ENCODE measurements at regions not wholly inside any gene's neighbourhood (a gene's known extent, or its start where the extent isn't known, plus 50 kb on each side); places are given as distances from the start of the nearest gene placed in this dataset.
"Not testable (repeated sequence)": the region's sequence is repeated elsewhere in the genome, so short reads cannot be mapped to it uniquely, and the experiment has no call there.

DNA sequence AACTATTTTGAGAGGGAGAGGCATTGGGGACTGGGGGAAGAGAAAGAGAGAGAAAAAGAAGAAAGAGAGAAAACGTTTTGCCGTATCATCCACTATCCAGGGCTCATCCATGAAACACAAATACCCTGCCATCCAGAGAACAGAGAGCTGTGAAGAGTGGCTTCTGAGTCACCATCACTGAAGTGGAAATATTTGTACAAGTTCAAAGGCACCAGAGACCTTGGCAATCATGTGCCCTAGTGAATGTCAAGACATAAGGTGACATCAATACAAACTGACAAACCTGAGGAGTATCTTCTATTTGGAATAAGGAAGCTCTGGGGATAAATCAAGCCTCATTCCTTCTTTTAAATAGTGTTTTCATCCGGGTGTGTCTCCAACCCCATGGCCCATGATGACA, 197.2 kb upstream of the PROX1 start:
- Mint-ChIP-seq H3K27ac (ENCODE audit: low read depth, unreplicated experiment) (no peak overlapping the region), H3K4me3 (ENCODE audit: unreplicated experiment) (no peak overlapping the region), H3K9me3 (ENCODE audit: unreplicated experiment) (no peaks in the 10 kb centered on the region), H3K4me1 (ENCODE audit: insufficient read depth, unreplicated experiment) (no peaks in the 10 kb centered on the region), H3K27me3 (ENCODE audit: insufficient read depth, unreplicated experiment) (peaks cover 41% of the 10 kb centered on the region), H3K36me3 (ENCODE audit: insufficient read depth, unreplicated experiment) (no peaks in the 10 kb centered on the region)
- POLR2A ChIA-PET, result interaction anchor here (0.7 kb wide), 1 partner anchor 42 kb away, joined by 3 read pairs; no protein-coding TSS in a partner anchor
- BruUV-seq (replicated peaks), result no TSS peak
- CTCF ChIA-PET, result no interaction called here
- no peak for DNase-seq (ENCODE audit: unreplicated experiment)
- TF ChIP-seq, protein P1, sequence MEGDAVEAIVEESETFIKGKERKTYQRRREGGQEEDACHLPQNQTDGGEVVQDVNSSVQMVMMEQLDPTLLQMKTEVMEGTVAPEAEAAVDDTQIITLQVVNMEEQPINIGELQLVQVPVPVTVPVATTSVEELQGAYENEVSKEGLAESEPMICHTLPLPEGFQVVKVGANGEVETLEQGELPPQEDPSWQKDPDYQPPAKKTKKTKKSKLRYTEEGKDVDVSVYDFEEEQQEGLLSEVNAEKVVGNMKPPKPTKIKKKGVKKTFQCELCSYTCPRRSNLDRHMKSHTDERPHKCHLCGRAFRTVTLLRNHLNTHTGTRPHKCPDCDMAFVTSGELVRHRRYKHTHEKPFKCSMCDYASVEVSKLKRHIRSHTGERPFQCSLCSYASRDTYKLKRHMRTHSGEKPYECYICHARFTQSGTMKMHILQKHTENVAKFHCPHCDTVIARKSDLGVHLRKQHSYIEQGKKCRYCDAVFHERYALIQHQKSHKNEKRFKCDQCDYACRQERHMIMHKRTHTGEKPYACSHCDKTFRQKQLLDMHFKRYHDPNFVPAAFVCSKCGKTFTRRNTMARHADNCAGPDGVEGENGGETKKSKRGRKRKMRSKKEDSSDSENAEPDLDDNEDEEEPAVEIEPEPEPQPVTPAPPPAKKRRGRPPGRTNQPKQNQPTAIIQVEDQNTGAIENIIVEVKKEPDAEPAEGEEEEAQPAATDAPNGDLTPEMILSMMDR (IDR thresholded peaks at IDR 0.05; ENCODE audit: unreplicated experiment), result no peak
- intact Hi-C loops (cut with micrococcal nuclease), result no loop called here

DNA sequence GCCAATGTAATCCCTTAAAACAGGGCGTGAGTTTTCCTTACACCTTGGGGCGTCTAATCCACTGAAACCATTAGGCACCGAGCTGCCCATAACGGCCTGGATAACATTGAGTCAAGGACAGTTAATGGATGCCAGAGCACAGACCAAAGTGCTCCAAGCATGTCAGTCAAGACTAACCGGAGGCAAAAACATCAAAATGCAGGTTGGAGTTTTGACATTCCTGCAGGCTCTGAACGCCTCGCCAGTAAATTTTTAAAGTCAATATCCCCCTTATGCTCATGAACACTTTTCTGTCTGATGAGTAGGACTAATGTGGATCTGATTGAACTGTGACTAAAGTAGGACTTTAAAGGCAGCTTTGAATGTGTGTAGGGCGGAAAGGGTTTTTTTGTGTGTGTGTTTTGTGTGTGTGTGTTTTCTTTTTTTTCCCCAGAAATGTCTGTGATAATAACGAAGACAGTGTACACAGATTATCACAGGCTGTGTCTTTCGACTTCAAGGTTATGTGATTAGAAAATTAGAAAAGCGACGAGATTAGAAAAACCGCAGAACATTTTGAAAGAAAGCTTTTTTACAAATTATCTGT, 194.2 kb upstream of the PROX1 start:
- BruUV-seq (replicated peaks), result no TSS peak
- Mint-ChIP-seq H3K27ac (ENCODE audit: low read depth, unreplicated experiment) (no peak overlapping the region), H3K36me3 (ENCODE audit: insufficient read depth, unreplicated experiment) (no peaks in the 10 kb centered on the region), H3K4me3 (ENCODE audit: unreplicated experiment) (no peak overlapping the region), H3K4me1 (ENCODE audit: insufficient read depth, unreplicated experiment) (no peaks in the 10 kb centered on the region), H3K9me3 (ENCODE audit: unreplicated experiment) (no peaks in the 10 kb centered on the region), H3K27me3 (ENCODE audit: insufficient read depth, unreplicated experiment) (peaks cover 35% of the 10 kb centered on the region)
- intact Hi-C loops (cut with micrococcal nuclease), result no loop called here
- ChIA-PET CTCF (no interaction called here), POLR2A (no interaction called here)
- TF ChIP-seq, protein P1 (IDR thresholded peaks at IDR 0.05; ENCODE audit: unreplicated experiment), result no peak
- DNase-seq (ENCODE audit: unreplicated experiment), result no peak

DNA sequence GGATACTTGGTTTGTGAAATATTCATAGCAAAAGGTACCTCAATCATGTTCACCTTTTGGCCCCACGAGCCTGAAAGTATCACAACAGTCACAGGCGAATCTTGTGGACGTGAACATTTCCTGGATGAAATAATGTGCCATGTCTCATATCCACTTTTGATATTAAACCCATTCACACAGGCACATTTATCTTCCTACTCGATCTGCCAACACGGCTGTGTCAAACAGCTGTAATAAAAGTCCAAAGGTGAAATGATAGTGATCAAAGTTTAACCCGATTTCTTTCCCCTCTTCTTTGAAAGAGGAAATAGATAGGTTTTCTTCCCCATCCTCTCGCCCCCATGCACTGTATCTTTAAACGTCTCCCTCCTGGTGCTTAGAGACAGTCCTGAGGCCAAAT, 191.2 kb upstream of the PROX1 start:
- H3K27me3 Mint-ChIP-seq (ENCODE audit: insufficient read depth, unreplicated experiment), result peaks cover 30% of the 10 kb centered on the region
- ChIA-PET POLR2A (no interaction called here), CTCF (no interaction called here)
- H3K27ac Mint-ChIP-seq (ENCODE audit: low read depth, unreplicated experiment), result no peak overlapping the region
- H3K4me3 Mint-ChIP-seq (ENCODE audit: unreplicated experiment), result no peak overlapping the region
- DNase-seq (ENCODE audit: unreplicated experiment), result no peak
- TF ChIP-seq, protein P1 (IDR thresholded peaks at IDR 0.05; ENCODE audit: unreplicated experiment), result no peak
- no peaks in the 10 kb centered on the region for H3K36me3 Mint-ChIP-seq (ENCODE audit: insufficient read depth, unreplicated experiment)
- H3K4me1 Mint-ChIP-seq (ENCODE audit: insufficient read depth, unreplicated experiment), result no peaks in the 10 kb centered on the region
- intact Hi-C loops (cut with micrococcal nuclease), result no loop called here
- H3K9me3 Mint-ChIP-seq (ENCODE audit: unreplicated experiment), result peaks cover 3% of the 10 kb centered on the region
- no TSS peak for BruUV-seq (replicated peaks)

DNA sequence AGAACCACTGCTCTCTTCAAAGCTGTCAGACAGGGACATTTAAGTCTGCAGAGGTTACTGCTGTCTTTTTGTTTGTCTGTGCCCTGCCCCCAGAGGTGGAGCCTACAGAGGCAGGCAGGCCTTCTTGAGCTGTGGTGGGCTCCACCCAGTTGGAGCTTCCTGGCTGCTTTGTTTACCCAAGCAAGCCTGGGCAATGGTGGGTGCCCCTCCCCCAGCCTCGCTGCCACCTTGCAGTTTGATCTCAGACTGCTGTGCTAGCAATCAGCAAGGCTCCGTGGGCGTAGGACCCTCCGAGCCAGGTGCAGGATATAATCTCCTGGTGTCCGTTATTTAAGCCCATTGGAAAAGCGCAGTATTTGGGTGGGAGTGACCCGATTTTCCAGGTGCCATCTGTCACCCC, 179.5 kb upstream of the PROX1 start:
- H3K27ac Mint-ChIP-seq (ENCODE audit: low read depth, unreplicated experiment); H3K9me3 Mint-ChIP-seq (ENCODE audit: unreplicated experiment); H3K4me3 Mint-ChIP-seq (ENCODE audit: unreplicated experiment); POLR2A ChIA-PET; intact Hi-C loops (cut with micrococcal nuclease); H3K36me3 Mint-ChIP-seq (ENCODE audit: insufficient read depth, unreplicated experiment); DNase-seq (ENCODE audit: unreplicated experiment); BruUV-seq (replicated peaks); H3K4me1 Mint-ChIP-seq (ENCODE audit: insufficient read depth, unreplicated experiment); CTCF ChIA-PET: not testable (repeated sequence)
- peaks cover 36% of the 10 kb centered on the region for H3K27me3 Mint-ChIP-seq (ENCODE audit: insufficient read depth, unreplicated experiment)

DNA sequence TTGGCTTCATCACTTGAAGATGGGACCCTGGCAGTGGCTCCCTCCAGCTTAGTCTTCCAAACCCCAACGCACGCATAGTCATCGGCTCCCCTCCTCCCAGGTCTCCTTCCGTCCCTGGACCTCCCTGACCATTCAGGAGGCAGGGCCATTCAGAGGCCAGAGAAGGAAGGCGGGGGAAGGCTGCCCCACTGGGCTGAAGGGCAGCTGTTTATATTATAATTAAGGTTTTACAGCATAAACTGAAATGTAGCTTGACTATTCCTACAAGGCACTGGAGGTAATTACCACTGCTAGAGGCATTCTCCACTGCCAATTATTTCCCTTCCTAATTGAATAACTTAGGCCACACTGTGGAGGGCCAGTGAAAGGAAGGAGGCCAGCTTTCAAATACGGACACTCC, 170.6 kb upstream of the PROX1 start:
- no TSS peak for BruUV-seq (replicated peaks)
- ChIA-PET CTCF (interaction anchor here (0.6 kb wide), 1 partner anchor 256 kb away, joined by 4 read pairs; no protein-coding TSS in a partner anchor), POLR2A (no interaction called here)
- TF ChIP-seq, protein P1 (IDR thresholded peaks at IDR 0.05; ENCODE audit: unreplicated experiment), result no peak
- H3K27me3 Mint-ChIP-seq (ENCODE audit: insufficient read depth, unreplicated experiment), result peaks cover 15% of the 10 kb centered on the region
- DNase-seq (ENCODE audit: unreplicated experiment), result no peak
- H3K9me3 Mint-ChIP-seq (ENCODE audit: unreplicated experiment), result no peaks in the 10 kb centered on the region
- no peaks in the 10 kb centered on the region for H3K36me3 Mint-ChIP-seq (ENCODE audit: insufficient read depth, unreplicated experiment)
- no peak overlapping the region for H3K27ac Mint-ChIP-seq (ENCODE audit: low read depth, unreplicated experiment)
- intact Hi-C loops (cut with micrococcal nuclease), result no loop called here
- no peaks in the 10 kb centered on the region for H3K4me1 Mint-ChIP-seq (ENCODE audit: insufficient read depth, unreplicated experiment)
- H3K4me3 Mint-ChIP-seq (ENCODE audit: unreplicated experiment), result no peak overlapping the region

Measured in MCF 10A (cell line).